Nephron progenitor cell (in vitro differentiated cells): ENCODE measurements at regions not wholly inside any gene's neighbourhood (a gene's known extent, or its start where the extent isn't known, plus 50 kb on each side); places are given as distances from the start of the nearest gene placed in this dataset.

Experiments used
- DNase-seq: peaks from one replicate; pipeline ENCODE4 v3.0.0; 2021
- H3K27ac Mint-ChIP-seq: 2 replicates; pipeline ENCODE4 v1.8.0; 2021; ENCODE audit warnings: mild to moderate bottlenecking, moderate library complexity, mixed read lengths
- H3K27me3 Mint-ChIP-seq: 2 replicates; pipeline ENCODE4 v1.8.0; 2021; ENCODE audit warnings: mild to moderate bottlenecking, low read depth, mixed read lengths; ENCODE audit not compliant: poor library complexity
- H3K36me3 Mint-ChIP-seq: 2 replicates; pipeline ENCODE4 v1.8.0; 2021; ENCODE audit warnings: low read depth, mixed read lengths
- H3K4me1 Mint-ChIP-seq: 2 replicates; pipeline ENCODE4 v1.8.0; 2021; ENCODE audit warnings: mixed read lengths
- H3K4me3 Mint-ChIP-seq: 2 replicates; pipeline ENCODE4 v1.8.0; 2021; ENCODE audit warnings: mild to moderate bottlenecking, moderate library complexity, mixed read lengths
- H3K9me3 Mint-ChIP-seq: 2 replicates; pipeline ENCODE4 v1.8.0; 2021; ENCODE audit warnings: mild to moderate bottlenecking, moderate library complexity, mixed read lengths
- CTCF ChIP-seq: fragments of 200-600 bp; sonication (generic); IDR thresholded peaks from 2 replicates; pipeline ENCODE4 v1.5.0; 2021; ENCODE audit warnings: antibody characterized with exemption

DNA sequence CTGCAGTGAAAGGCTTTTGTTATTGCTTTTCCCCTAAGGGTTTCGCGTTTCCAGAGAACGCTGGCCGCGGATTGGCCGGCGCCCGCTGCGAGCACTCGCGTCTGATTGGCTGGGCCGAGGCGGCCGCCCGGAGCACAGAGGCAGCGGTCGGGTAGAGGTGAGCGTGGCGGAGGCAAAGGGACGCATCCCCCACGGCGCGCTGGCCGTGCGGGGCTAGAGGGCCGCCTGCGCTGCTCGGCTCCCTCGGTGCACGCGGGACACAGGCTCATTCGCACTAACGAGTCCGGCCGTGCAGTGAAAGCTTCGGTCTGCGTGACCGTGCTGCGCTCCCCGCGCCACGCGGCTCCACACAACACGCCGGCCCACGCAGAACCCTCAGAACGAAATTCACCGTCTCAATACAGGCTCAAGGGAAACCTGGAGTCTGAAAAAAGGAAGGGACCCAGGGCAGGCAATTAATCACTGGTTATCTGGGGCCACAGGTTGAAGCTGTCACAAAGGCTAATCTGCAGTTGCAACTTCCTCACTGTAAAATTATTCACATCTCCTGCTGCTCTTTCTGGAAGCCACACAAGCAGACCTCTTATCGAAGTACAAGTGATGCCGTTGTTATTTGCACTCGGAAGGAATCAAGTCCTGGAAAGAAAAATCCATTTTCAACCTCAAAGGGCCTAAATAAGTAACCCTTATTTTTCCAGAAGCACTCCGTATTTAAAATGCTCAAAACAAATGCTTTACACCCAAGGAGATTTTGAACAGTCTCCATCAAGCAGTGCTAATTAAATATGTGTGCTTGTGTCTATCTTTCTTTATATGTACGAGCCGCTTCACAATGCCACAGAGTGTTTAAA, 94.6 kb downstream of the ZNF608 start:
- Mint-ChIP-seq H3K27ac (peak overlapping the region; percentile 53), H3K27me3 (no peaks in the 10 kb centered on the region), H3K4me3 (peak overlapping the region; percentile 78), H3K9me3 (no peaks in the 10 kb centered on the region), H3K4me1 (peaks cover 68% of the 10 kb centered on the region), H3K36me3 (peaks cover 35% of the 10 kb centered on the region)
- TF ChIP-seq CTCF, result no peak
- DNase-seq, result peak; percentile 85

DNA sequence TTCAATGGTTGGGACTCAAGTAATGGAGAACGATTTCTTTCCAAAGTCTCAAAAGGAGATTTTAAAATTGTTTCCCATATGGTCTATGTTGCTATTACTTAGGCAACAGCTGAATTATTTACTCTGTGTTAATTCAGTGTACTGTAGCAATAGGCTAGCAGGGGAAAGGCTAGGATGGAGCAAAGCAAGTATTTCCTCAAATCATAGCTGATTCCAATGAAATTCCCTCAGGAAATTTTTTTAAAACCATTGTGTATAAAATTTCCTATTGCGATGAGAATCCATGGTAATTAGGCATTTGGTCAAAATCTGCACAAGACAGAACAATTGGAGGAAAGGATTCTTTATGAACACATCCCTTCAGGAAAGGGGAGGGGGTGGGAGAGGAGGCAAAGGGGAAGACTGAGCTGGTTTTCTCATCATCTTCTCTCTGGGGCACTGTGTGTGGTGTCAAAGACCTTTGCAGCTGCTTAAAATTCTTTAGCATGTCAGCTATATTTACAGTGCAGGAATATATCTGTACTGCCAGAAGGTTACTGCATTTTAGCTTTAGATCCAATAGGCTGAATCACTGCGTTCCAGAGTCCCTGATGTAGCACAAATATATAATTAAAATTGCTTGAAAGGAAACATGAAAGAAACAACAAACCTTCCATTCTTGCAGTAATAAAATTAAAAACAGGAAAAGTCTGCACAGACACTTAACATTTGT, 95.3 kb downstream of the ZNF608 start:
- peaks cover 75% of the 10 kb centered on the region for H3K4me1 Mint-ChIP-seq

GRCh38 chr5:124650147-124650561, 96.3 kb downstream of the ZNF608 start:
- no peak overlapping the region for H3K4me3 Mint-ChIP-seq
- no peaks in the 10 kb centered on the region for H3K9me3 Mint-ChIP-seq
- H3K36me3 Mint-ChIP-seq, result peaks cover 51% of the 10 kb centered on the region
- H3K27me3 Mint-ChIP-seq, result no peaks in the 10 kb centered on the region
- H3K27ac Mint-ChIP-seq, result peak overlapping the region; percentile 75
- no peak for DNase-seq
- H3K4me1 Mint-ChIP-seq, result peaks cover 85% of the 10 kb centered on the region
- TF ChIP-seq CTCF, result no peak

More for the DNA sequence above, 95.3 kb downstream of the ZNF608 start:
- DNase-seq, result no peak
- Mint-ChIP-seq H3K9me3 (no peaks in the 10 kb centered on the region), H3K27me3 (no peaks in the 10 kb centered on the region), H3K36me3 (peaks cover 43% of the 10 kb centered on the region), H3K27ac (no peak overlapping the region), H3K4me3 (peak overlapping the region; percentile 78)
- no peak for TF ChIP-seq CTCF

- no peak for DNase-seq
- Mint-ChIP-seq H3K4me3 (peak overlapping the region; percentile 8), H3K9me3 (no peaks in the 10 kb centered on the region), H3K27ac (peak overlapping the region; percentile 75), H3K36me3 (peaks cover 54% of the 10 kb centered on the region), H3K4me1 (peaks cover 90% of the 10 kb centered on the region), H3K27me3 (no peaks in the 10 kb centered on the region)
- no peak for TF ChIP-seq CTCF
These were observed 96.8 kb downstream of the ZNF608 start for GRCh38 chr5:124649491-124650146.

GRCh38 chr5:124648902-124649467, 97.5 kb downstream of the ZNF608 start:
- peaks cover 61% of the 10 kb centered on the region for H3K36me3 Mint-ChIP-seq
- H3K9me3 Mint-ChIP-seq, result no peaks in the 10 kb centered on the region
- H3K4me1 Mint-ChIP-seq, result peaks cover 97% of the 10 kb centered on the region
- no peak for TF ChIP-seq CTCF
- H3K4me3 Mint-ChIP-seq, result peak overlapping the region; percentile 48
- peak overlapping the region; percentile 88 for H3K27ac Mint-ChIP-seq
- no peaks in the 10 kb centered on the region for H3K27me3 Mint-ChIP-seq
- DNase-seq, result no peak
